AG08395 (cell line): ENCODE measurements at regions not wholly inside any gene's neighbourhood (a gene's known extent, or its start where the extent isn't known, plus 50 kb on each side); places are given as distances from the start of the nearest gene placed in this dataset.

Experiments used
- DNase-seq: peaks from one replicate; pipeline ENCODE4 v3.0.0; 2012; ENCODE audit warnings: mixed read lengths, low spot score

- no peak for DNase-seq
These were observed 95.7 kb downstream of the VAPA start for GRCh38 chr18:10009321-10010144.

- DNase-seq = peak; percentile 93
These were observed 96.8 kb downstream of the VAPA start for GRCh38 chr18:10010611-10011015.

- no peak for DNase-seq
These were observed 97.2 kb downstream of the VAPA start for GRCh38 chr18:10011061-10011460.

GRCh38 chr18:10011751-10012150 lies 97.9 kb downstream of the VAPA start:
- DNase-seq = no peak

GRCh38 chr18:10012526-10012925 lies 98.7 kb downstream of the VAPA start:
- DNase-seq = no peak

GRCh38 chr18:10013621-10014543 lies 100.1 kb downstream of the VAPA start:
- no peak for DNase-seq

GRCh38 chr18:10015288-10015701 lies 101.5 kb downstream of the VAPA start:
- no peak for DNase-seq

GRCh38 chr18:10015941-10016819 lies 102.4 kb downstream of the VAPA start:
- peak; percentile 80 for DNase-seq

- DNase-seq = no peak
These were observed 103.2 kb downstream of the VAPA start for GRCh38 chr18:10017043-10017442.

- no peak for DNase-seq
These were observed 104.5 kb downstream of the VAPA start for GRCh38 chr18:10018289-10018688.

GRCh38 chr18:10020171-10020570 lies 106.4 kb downstream of the VAPA start:
- DNase-seq = no peak

- no peak for DNase-seq
These were observed 108.5 kb downstream of the VAPA start for GRCh38 chr18:10022365-10022764.

- no peak for DNase-seq
These were observed 110.2 kb downstream of the VAPA start for GRCh38 chr18:10023853-10024570.

- no peak for DNase-seq
These were observed 112.2 kb downstream of the VAPA start for GRCh38 chr18:10025711-10026670.

- DNase-seq = no peak
These were observed 113.2 kb downstream of the VAPA start for GRCh38 chr18:10027031-10027430.

GRCh38 chr18:10027461-10027860 lies 113.6 kb downstream of the VAPA start:
- DNase-seq = no peak

GRCh38 chr18:10029711-10030110 lies 115.9 kb downstream of the VAPA start:
- no peak for DNase-seq

- no peak for DNase-seq
These were observed 117.2 kb downstream of the VAPA start for GRCh38 chr18:10030816-10031541.

- no peak for DNase-seq
These were observed 118.7 kb downstream of the VAPA start for GRCh38 chr18:10032331-10033015.
